Peyer's patch (tissue), 4 donors: ENCODE measurements at regions not wholly inside any gene's neighbourhood (a gene's known extent, or its start where the extent isn't known, plus 50 kb on each side); places are given as distances from the start of the nearest gene placed in this dataset.
A peak's percentile ranks its signal among the peaks of the same experiment; 100 is the strongest.

Experiments used
- DNase-seq, 3 donors: peaks; one replicate each; pipeline ENCODE4 v3.0.0-alpha.2; 2017 to 2019
- H3K27ac ChIP-seq, 4 donors: fragments of 200-600 bp; sonication (generic); one replicate each; pipeline ENCODE4 v1.5.1; 2016 to 2019
- H3K27me3 ChIP-seq, 2 donors: fragments of 200-600 bp; sonication (generic); one replicate each; pipeline ENCODE4 v1.5.1; 2019
- H3K36me3 ChIP-seq, 3 donors: fragments of 200-600 bp; sonication (generic); one replicate each; pipeline ENCODE4 v1.5.1; 2016 to 2019
- H3K4me1 ChIP-seq, 4 donors: fragments of 200-600 bp; sonication (generic); one replicate each; pipeline ENCODE4 v1.5.1; 2016 to 2019
- H3K4me3 ChIP-seq, 4 donors: fragments of 200-600 bp; sonication (generic); 1 replicate in 3 of 4; 2 replicates in 1 of 4; pipeline ENCODE4 v1.5.1; 2016 to 2019; ENCODE audit warnings: mild to moderate bottlenecking in 1 of 4
- H3K9me3 ChIP-seq, 4 donors: fragments of 200-600 bp; sonication (generic); one replicate each; pipeline ENCODE4 v1.5.1; 2016 to 2019; ENCODE audit warnings: mild to moderate bottlenecking in 1 of 4
- POLR2A ChIP-seq, 2 donors: fragments of 450-650 bp; IDR thresholded peaks; one replicate each; pipeline ENCODE4 v1.5.1; 2017; ENCODE audit warnings: antibody characterized with exemption in 2 of 2, mild to moderate bottlenecking in 2 of 2, moderate library complexity in 2 of 2
- TF ChIP-seq, protein P1 (sequence below), 6 experiments: fragments of 450-650 bp in 4 of 6; fragments of 200-600 bp in 2 of 6; sonication (generic) in 1 of 6; IDR thresholded peaks; one replicate each; pipeline ENCODE4 v1.5.1; 2017 to 2019; ENCODE audit warnings: antibody characterized with exemption in 6 of 6, mild to moderate bottlenecking in 3 of 6, moderate library complexity in 1 of 6

GRCh38 chr12:132416121-132416673 is 73.8 kb upstream of the FBRSL1 start:
- Histone ChIP-seq H3K4me3 (no peak overlapping the region), H3K4me1 (peaks cover 0 to 11% (median 4%) of the 10 kb centered on the region in 4 donors), H3K9me3 (no peaks in the 10 kb centered on the region), H3K27ac (no peak overlapping the region), H3K27me3 (peaks cover 0 to 9% of the 10 kb centered on the region in 2 donors), H3K36me3 (no peaks in the 10 kb centered on the region)
- DNase-seq: no peak
- no peak for TF ChIP-seq POLR2A (IDR thresholded peaks at IDR 0.05)
- TF ChIP-seq, protein P1, sequence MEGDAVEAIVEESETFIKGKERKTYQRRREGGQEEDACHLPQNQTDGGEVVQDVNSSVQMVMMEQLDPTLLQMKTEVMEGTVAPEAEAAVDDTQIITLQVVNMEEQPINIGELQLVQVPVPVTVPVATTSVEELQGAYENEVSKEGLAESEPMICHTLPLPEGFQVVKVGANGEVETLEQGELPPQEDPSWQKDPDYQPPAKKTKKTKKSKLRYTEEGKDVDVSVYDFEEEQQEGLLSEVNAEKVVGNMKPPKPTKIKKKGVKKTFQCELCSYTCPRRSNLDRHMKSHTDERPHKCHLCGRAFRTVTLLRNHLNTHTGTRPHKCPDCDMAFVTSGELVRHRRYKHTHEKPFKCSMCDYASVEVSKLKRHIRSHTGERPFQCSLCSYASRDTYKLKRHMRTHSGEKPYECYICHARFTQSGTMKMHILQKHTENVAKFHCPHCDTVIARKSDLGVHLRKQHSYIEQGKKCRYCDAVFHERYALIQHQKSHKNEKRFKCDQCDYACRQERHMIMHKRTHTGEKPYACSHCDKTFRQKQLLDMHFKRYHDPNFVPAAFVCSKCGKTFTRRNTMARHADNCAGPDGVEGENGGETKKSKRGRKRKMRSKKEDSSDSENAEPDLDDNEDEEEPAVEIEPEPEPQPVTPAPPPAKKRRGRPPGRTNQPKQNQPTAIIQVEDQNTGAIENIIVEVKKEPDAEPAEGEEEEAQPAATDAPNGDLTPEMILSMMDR (IDR thresholded peaks at IDR 0.05): no peak

DNA sequence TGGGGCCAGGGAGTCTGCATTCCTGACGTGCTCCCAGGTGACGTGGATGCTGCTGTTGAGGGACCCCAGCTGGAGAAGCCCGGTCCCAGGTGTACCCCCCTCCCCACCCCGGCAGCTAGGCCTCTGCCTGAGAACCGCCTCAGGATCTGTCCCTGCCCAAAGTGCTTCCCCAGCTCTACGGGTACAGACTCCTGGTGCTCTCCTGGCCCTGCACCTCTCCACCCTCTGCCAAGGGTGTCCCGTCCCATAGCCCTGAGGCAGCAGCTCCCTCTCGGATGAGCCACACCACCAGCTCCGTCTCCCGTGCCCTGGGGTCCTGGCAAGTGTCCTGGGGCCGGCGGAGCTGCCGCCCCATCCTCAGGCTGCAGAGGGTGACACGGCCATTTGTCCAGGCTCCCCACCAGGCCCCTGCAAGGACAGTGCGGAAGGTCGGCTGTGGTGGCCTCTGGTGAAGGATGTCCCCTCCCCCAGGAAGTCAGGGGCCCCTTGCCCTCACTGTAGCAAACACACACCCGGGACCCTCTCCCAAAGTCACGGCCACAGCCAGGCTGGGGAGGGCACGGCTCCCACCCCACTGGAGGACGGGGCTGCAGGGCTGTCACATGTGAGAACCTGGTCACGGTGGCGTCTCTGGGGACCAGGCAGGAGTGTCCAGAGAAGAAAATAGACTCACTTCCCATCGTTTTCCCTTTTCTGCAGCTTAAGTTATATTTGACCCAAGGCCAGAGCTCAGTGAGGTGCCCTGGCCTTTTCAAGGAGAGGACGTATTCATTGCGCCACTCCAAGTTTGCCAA is 74.4 kb upstream of the FBRSL1 start:
- Histone ChIP-seq H3K9me3 (no peaks in the 10 kb centered on the region), H3K4me1 (peaks cover 0 to 11% (median 4%) of the 10 kb centered on the region in 4 donors), H3K4me3 (no peak overlapping the region), H3K27ac (no peak overlapping the region), H3K36me3 (no peaks in the 10 kb centered on the region), H3K27me3 (peaks cover 0 to 9% of the 10 kb centered on the region in 2 donors)
- no peak for DNase-seq
- TF ChIP-seq, protein P1 (IDR thresholded peaks at IDR 0.05): no peak
- TF ChIP-seq POLR2A (IDR thresholded peaks at IDR 0.05): no peak

DNA sequence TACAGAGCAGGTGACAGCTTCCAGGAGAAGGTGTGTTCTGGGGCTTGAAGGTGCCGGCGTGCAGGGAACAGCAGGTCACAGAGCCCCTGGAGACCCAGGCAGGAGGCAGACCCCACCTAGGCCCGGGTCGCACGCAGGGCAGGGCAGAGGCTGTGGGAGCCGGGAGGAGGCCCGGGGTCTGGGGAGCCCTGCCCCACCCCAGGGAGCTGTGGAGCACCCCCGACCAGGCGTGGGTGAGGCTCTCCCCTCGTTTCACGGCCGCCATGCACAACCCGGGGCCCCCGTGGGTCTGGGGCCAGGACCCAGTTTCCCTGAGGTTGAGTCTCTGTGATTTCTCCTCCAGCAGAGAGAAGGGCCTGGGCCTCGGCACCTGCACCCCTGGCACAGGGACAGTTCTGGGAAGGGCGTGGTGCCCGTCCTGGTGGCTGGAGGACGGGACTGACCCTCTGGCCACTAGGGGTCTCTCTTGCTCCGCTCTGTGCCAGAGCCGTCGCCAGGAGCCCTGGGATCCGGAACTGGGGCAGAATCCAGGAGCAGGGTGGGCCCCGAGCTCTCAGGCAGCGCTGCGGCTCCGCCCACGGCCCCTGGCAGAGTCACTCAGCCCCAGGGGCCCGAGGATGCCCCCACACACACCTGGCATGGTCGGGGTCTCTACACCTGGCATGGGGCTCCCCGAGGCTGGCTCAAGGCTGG is 75.2 kb upstream of the FBRSL1 start:
- Histone ChIP-seq H3K27ac (no peak overlapping the region), H3K4me3 (no peak overlapping the region), H3K36me3 (no peaks in the 10 kb centered on the region), H3K4me1 (peaks cover 0 to 11% (median 4%) of the 10 kb centered on the region in 4 donors), H3K27me3 (peaks cover 0 to 9% of the 10 kb centered on the region in 2 donors), H3K9me3 (no peaks in the 10 kb centered on the region)
- TF ChIP-seq, protein P1 (IDR thresholded peaks at IDR 0.05): peak; percentile 67 to 97 (median 93)
- TF ChIP-seq POLR2A (IDR thresholded peaks at IDR 0.05): no peak
- peak; percentile 72 to 86 (median 85) for DNase-seq

- H3K27ac ChIP-seq: no peak overlapping the region
- no peak overlapping the region for H3K4me3 ChIP-seq
- no peaks in the 10 kb centered on the region for H3K36me3 ChIP-seq
- TF ChIP-seq, protein P1 (IDR thresholded peaks at IDR 0.05): peak in 5 of 6 experiments; percentile 7 to 34 (median 28)
- no peak for TF ChIP-seq POLR2A (IDR thresholded peaks at IDR 0.05)
- H3K4me1 ChIP-seq: peaks cover 0 to 11% (median 4%) of the 10 kb centered on the region in 4 donors
- no peak for DNase-seq
- no peaks in the 10 kb centered on the region for H3K9me3 ChIP-seq
- peaks cover 0 to 9% of the 10 kb centered on the region in 2 donors for H3K27me3 ChIP-seq
These were observed 75.9 kb upstream of the FBRSL1 start for GRCh38 chr12:132413931-132414588.

GRCh38 chr12:132411457-132411856 is 78.5 kb upstream of the FBRSL1 start:
- TF ChIP-seq, protein P1 (IDR thresholded peaks at IDR 0.05): no peak
- TF ChIP-seq POLR2A (IDR thresholded peaks at IDR 0.05): no peak
- DNase-seq: no peak

More at GRCh38 chr12:132411457-132411856, 78.5 kb upstream of the FBRSL1 start:
- peaks cover 0 to 11% (median 4%) of the 10 kb centered on the region in 4 donors for H3K4me1 ChIP-seq
- H3K4me3 ChIP-seq: no peak overlapping the region
- H3K9me3 ChIP-seq: no peaks in the 10 kb centered on the region
- peaks cover 0 to 9% of the 10 kb centered on the region in 2 donors for H3K27me3 ChIP-seq
- H3K36me3 ChIP-seq: no peaks in the 10 kb centered on the region
- no peak overlapping the region for H3K27ac ChIP-seq
